SK-N-MC (cell line): ENCODE measurements at regions not wholly inside any gene's neighbourhood (a gene's known extent, or its start where the extent isn't known, plus 50 kb on each side); places are given as distances from the start of the nearest gene placed in this dataset.

Experiments
- EZH2 ChIP-seq: fragments of 200-600 bp; sonication (generic); IDR thresholded peaks from one replicate; pipeline ENCODE4 v1.6.1; 2017; ENCODE audit warnings: antibody characterized with exemption
- FOXP2 ChIP-seq: optimal IDR thresholded peaks from 2 replicates; pipeline ENCODE3; 2011; ENCODE audit warnings: mild to moderate bottlenecking, moderate library complexity; ENCODE audit not compliant: insufficient read depth; ENCODE audit errors: extremely low read length, control extremely low read depth

DNA sequence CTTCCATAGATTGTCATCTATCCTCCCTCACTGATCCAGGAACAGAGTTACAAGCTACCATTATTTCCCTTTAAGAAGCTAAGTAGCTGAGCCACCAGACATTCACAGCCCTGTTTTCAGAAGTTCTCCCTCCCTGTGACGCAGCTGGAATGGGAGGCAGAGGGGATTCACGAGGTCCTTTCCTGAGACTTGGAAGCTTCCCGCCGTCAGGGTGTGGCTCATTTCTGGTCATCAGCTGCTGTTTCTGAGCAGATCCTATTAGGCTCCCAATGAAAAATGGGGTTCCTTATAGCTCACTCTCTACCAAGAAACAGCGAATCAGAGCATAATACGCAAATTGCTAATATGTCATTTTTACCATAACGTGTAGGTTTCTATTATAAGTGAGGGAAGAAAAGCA lies 559.3 kb upstream of the ID2 start:
- TF ChIP-seq EZH2, result no peak
- no peak for TF ChIP-seq FOXP2
